HepG2 (cell line): ENCODE measurements at regions not wholly inside any gene's neighbourhood (a gene's known extent, or its start where the extent isn't known, plus 50 kb on each side); places are given as distances from the start of the nearest gene placed in this dataset.

Experiments used
- ATAC-seq: fragments of 200-7000 bp; cut with Tn5 transposase; 3 replicates; pipeline ENCODE4 v1.9.1; 2020; ENCODE audit warnings: mild to moderate bottlenecking, moderate library complexity
- BruUV-seq: library from RNA; stranded (reverse); fragments of 400-500 nt; replicated peaks from 2 replicates; lab custom pipeline; 2021; lab: Mats Ljungman, UMichigan
- CTCF ChIA-PET: fragments of 300-600 bp; formaldehyde crosslinking; extraction: SDS; loops from one replicate; lab custom pipeline; 2021; ENCODE audit warnings: low total read pairs, inconsistent platforms, low intra/inter-chr PET ratio; lab: Yijun Ruan, JAX
- POLR2A ChIA-PET: fragments of 350-600 bp; sonication (Branson Sonifier 250); formaldehyde crosslinking; loops from one replicate; lab custom pipeline; 2020; ENCODE audit warnings: antibody characterized with exemption, inconsistent platforms; lab: Yijun Ruan, JAX
- DNase-seq: peaks from one replicate; pipeline ENCODE4 v3.0.0-alpha.2; 2015; ENCODE audit warnings: low spot score
- FAIRE-seq: peaks from 3 replicates; lab custom pipeline; 2011; peaks lifted over from hg19 to GRCh38; lab: Jason Lieb, UNC
- H2AFZ ChIP-seq: one replicate; pipeline ENCODE4 v1.6.1; 2011; ENCODE audit warnings: low read length, inconsistent platforms
- H3K27ac ChIP-seq: fragments of 300-600 bp; 3 replicates; pipeline ENCODE4 v1.8.0; 2011; ENCODE audit warnings: mixed run types, mild to moderate bottlenecking, mixed read lengths, low read length, inconsistent platforms; ENCODE audit not compliant: insufficient read depth; ENCODE audit errors: extremely low read length
- H3K27me3 ChIP-seq, 2 experiments: fragments of 200-600 bp in 1 of 2; 2 replicates in 1 of 2; 3 replicates in 1 of 2; pipeline versions ENCODE4 v1.6.0 to v1.8.0; 2011; ENCODE audit warnings: low read length in 2 of 2, mild to moderate bottlenecking in 2 of 2, moderate library complexity in 2 of 2, inconsistent platforms in 1 of 2; ENCODE audit not compliant: insufficient read depth in 2 of 2, control insufficient read depth in 1 of 2
- H3K36me3 ChIP-seq, 2 experiments: fragments of 200-600 bp in 1 of 2; replicated peaks in 1 of 2; 2 replicates in 1 of 2; 3 replicates in 1 of 2; pipeline versions ENCODE4 v1.5.1 to v1.8.0; 2011; ENCODE audit warnings: low read length in 2 of 2, inconsistent platforms in 1 of 2; ENCODE audit not compliant: insufficient read depth in 2 of 2, control insufficient read depth in 1 of 2
- H3K4me1 ChIP-seq: 2 replicates; pipeline ENCODE4 v1.5.1; 2012; ENCODE audit warnings: low read length, inconsistent platforms; ENCODE audit not compliant: insufficient read depth
- H3K4me2 ChIP-seq: 2 replicates; pipeline ENCODE4 v1.6.0; 2011; ENCODE audit warnings: low read depth, low read length, inconsistent platforms
- H3K4me3 ChIP-seq, 3 experiments: fragments of 200-600 bp in 1 of 3; sonication (generic), shearing (Covaris generic) in 1 of 3; replicated peaks in 1 of 3; 2 replicates each; pipeline ENCODE4 v1.5.1; 2011 to 2016; ENCODE audit warnings: low read length in 3 of 3, inconsistent platforms in 2 of 3, low read depth in 2 of 3, mild to moderate bottlenecking in 2 of 3, control low read depth in 1 of 3, mixed read lengths in 1 of 3; ENCODE audit not compliant: insufficient read depth in 1 of 3
- H3K79me2 ChIP-seq: one replicate; pipeline ENCODE4 v1.6.1; 2011; ENCODE audit warnings: low read length, inconsistent platforms; ENCODE audit not compliant: insufficient read depth
- H3K9ac ChIP-seq: 2 replicates; pipeline ENCODE4 v1.6.0; 2011; ENCODE audit warnings: mild to moderate bottlenecking, low read depth, low read length, inconsistent platforms; ENCODE audit not compliant: insufficient read depth
- H3K9me3 ChIP-seq: 2 replicates; pipeline ENCODE4 v1.5.1; 2012; ENCODE audit warnings: mild to moderate bottlenecking, low read length
- H4K20me1 ChIP-seq: 2 replicates; pipeline ENCODE4 v1.6.0; 2011; ENCODE audit warnings: inconsistent platforms, mild to moderate bottlenecking, low read length, moderate library complexity; ENCODE audit not compliant: insufficient read depth
- ARID5B ChIP-seq: IDR thresholded peaks from 2 replicates; pipeline ENCODE4 v1.4.0; 2020; ENCODE audit warnings: mild to moderate bottlenecking, missing genetic modification reagents
- GTF3A ChIP-seq: sonication (generic); formaldehyde crosslinking; conservative IDR thresholded peaks from 2 replicates; pipeline ENCODE4 v1.4.0; 2020; ENCODE audit warnings: mild to moderate bottlenecking, missing genetic modification reagents
- MAF1 ChIP-seq: sonication (generic); formaldehyde crosslinking; IDR thresholded peaks from 2 replicates; pipeline ENCODE4 v1.5.0; 2020; ENCODE audit warnings: missing genetic modification reagents, borderline replicate concordance
- NBN ChIP-seq: fragments of 450-650 bp; conservative IDR thresholded peaks from 2 replicates; pipeline ENCODE4 v1.6.1; 2017
- NFKB2 ChIP-seq: sonication (generic); formaldehyde crosslinking; IDR thresholded peaks from 2 replicates; pipeline ENCODE4 v1.4.0; 2020; ENCODE audit warnings: missing genetic modification reagents, borderline replicate concordance
- POGK ChIP-seq: sonication (generic); formaldehyde crosslinking; conservative IDR thresholded peaks from 2 replicates; pipeline ENCODE4 v1.8.0; 2022; ENCODE audit warnings: mild to moderate bottlenecking, moderate library complexity, missing genetic modification reagents
- ZNF878 ChIP-seq: sonication (generic); formaldehyde crosslinking; IDR thresholded peaks from 2 replicates; pipeline ENCODE4 v1.8.1; 2023; ENCODE audit warnings: mild to moderate bottlenecking, missing genetic modification reagents, moderate library complexity
- WGBS: methylation state at CpG from one replicate; pipeline ENCODE4 v1.1.6; 2017; ENCODE audit warnings: low lambda C conversion rate; 5-methylcytosine and 5-hydroxymethylcytosine counted together
- in situ Hi-C: cut with HindIII; loops from 2 replicates; pipeline ENCODE4 v1.10.0; 2017; ENCODE audit warnings: low pct_unique_long_range_greater_than_20kb; ENCODE audit not compliant: extremely low pct_ligation_motif_present
- intact Hi-C: fragments of 100-400 bp; cut with micrococcal nuclease; formaldehyde crosslinking; loops from one replicate; pipeline ENCODE4 v1.10.0; 2022; ENCODE audit not compliant: unreplicated experiment

- no peak overlapping the region for H3K4me2 ChIP-seq
- no peak for DNase-seq
- no TSS peak for BruUV-seq
- WGBS = 26% methylated on average over 2 of the region's 2 CpGs
- TF ChIP-seq NFKB2 (no peak), NBN (no peak), GTF3A (CRISPR knock-in tag) (no peak), MAF1 (CRISPR knock-in tag) (no peak), POGK (no peak), ZNF878 (CRISPR knock-in tag) (no peak), ARID5B (CRISPR knock-in tag) (no peak)
- TF ChIP-seq, all 625 proteins: peak for 0
- POLR2A ChIA-PET = interaction anchor here (1.9 kb wide), 1 partner anchor 121 kb away, joined by 6 read pairs; the partner anchor contains the start of gene NABP1
- peaks cover 0 to 7% of the 10 kb centered on the region in 2 experiments; a peak in 2 of 5 replicates for H3K27me3 ChIP-seq
- H3K79me2 ChIP-seq = no peaks in the 10 kb centered on the region
- no peak overlapping the region for H2AFZ ChIP-seq
- no peaks in the 10 kb centered on the region for H3K36me3 ChIP-seq
- no peak overlapping the region for H3K27ac ChIP-seq
- H3K9ac ChIP-seq = no peak overlapping the region
- H3K4me1 ChIP-seq = no peaks in the 10 kb centered on the region
- intact Hi-C loops (no loop called here), in situ Hi-C loops (loop anchor here (5.0 kb wide), 1 partner anchor 606 kb away; no protein-coding TSS in a partner anchor)
- H3K9me3 ChIP-seq = no peaks in the 10 kb centered on the region
- no peak overlapping the region for H3K4me3 ChIP-seq
- H4K20me1 ChIP-seq = no peaks in the 10 kb centered on the region
- ATAC-seq (no peak), FAIRE-seq (peak; percentile 37)
- CTCF ChIA-PET = interaction anchor here (1.1 to 1.8 kb wide), 3 partner anchors 135 to 606 kb away, joined by 3 to 5 read pairs (median 3); no protein-coding TSS in a partner anchor
Observed at GRCh38 chr2:191556463-191556862, 121.5 kb upstream of the NABP1 start.
